ENCODE measurements at regions not wholly inside any gene's neighbourhood (a gene's known extent, or its start where the extent isn't known, plus 50 kb on each side); places are given as distances from the start of the nearest gene placed in this dataset.

- no peak for TF ChIP-seq CTCF (IDR thresholded peaks at IDR 0.05)
- TF ChIP-seq POLR2A (IDR thresholded peaks at IDR 0.05), result no peak
These were observed 63.8 kb upstream of the SEM1 start for GRCh38 chr7:96773483-96773882.

Data from right lobe of liver (tissue), 4 donors.